ENCODE measurements at regions not wholly inside any gene's neighbourhood (a gene's known extent, or its start where the extent isn't known, plus 50 kb on each side); places are given as distances from the start of the nearest gene placed in this dataset.

DNA sequence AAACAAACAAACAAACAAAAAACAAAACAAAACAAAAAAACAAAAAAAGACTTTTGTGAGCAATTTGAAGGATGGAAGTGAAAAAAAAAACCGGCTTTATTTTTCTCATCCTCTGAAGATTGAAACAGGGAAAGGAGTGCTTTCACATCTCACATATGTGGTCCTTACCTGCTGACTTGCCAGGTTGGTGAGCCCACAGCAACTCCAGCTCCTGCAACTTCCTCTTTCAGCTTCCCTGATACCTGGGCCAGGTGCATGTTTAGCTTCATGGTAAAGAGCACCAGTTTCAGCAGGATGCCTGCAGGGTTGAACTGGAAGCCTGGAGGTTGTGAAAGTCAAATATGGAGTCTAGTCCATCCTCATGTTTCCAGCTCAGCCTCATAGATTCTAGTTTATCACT, 221.2 kb upstream of the OTX2 start (continued):
- TF ChIP-seq, protein P1, sequence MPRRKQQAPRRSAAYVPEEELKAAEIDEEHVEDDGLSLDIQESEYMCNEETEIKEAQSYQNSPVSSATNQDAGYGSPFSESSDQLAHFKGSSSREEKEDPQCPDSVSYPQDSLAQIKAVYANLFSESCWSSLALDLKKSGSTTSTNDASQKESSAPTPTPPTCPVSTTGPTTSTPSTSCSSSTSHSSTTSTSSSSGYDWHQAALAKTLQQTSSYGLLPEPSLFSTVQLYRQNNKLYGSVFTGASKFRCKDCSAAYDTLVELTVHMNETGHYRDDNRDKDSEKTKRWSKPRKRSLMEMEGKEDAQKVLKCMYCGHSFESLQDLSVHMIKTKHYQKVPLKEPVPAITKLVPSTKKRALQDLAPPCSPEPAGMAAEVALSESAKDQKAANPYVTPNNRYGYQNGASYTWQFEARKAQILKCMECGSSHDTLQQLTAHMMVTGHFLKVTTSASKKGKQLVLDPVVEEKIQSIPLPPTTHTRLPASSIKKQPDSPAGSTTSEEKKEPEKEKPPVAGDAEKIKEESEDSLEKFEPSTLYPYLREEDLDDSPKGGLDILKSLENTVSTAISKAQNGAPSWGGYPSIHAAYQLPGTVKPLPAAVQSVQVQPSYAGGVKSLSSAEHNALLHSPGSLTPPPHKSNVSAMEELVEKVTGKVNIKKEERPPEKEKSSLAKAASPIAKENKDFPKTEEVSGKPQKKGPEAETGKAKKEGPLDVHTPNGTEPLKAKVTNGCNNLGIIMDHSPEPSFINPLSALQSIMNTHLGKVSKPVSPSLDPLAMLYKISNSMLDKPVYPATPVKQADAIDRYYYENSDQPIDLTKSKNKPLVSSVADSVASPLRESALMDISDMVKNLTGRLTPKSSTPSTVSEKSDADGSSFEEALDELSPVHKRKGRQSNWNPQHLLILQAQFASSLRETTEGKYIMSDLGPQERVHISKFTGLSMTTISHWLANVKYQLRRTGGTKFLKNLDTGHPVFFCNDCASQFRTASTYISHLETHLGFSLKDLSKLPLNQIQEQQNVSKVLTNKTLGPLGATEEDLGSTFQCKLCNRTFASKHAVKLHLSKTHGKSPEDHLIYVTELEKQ (tag by site-specific recombination; IDR thresholded peaks at IDR 0.05; ENCODE audit: borderline replicate concordance) = no peak
- TF ChIP-seq ZNF596 (tag by site-specific recombination; IDR thresholded peaks at IDR 0.05) (no peak), ZNF157 (tag by site-specific recombination; IDR thresholded peaks at IDR 0.05) (no peak), EGR2 (tag by site-specific recombination; IDR thresholded peaks at IDR 0.05; ENCODE audit: low read depth) (no peak), ZBTB21 (tag by site-specific recombination; IDR thresholded peaks at IDR 0.05) (no peak), ZNF629 (tag by site-specific recombination; IDR thresholded peaks at IDR 0.05) (no peak)

DNA sequence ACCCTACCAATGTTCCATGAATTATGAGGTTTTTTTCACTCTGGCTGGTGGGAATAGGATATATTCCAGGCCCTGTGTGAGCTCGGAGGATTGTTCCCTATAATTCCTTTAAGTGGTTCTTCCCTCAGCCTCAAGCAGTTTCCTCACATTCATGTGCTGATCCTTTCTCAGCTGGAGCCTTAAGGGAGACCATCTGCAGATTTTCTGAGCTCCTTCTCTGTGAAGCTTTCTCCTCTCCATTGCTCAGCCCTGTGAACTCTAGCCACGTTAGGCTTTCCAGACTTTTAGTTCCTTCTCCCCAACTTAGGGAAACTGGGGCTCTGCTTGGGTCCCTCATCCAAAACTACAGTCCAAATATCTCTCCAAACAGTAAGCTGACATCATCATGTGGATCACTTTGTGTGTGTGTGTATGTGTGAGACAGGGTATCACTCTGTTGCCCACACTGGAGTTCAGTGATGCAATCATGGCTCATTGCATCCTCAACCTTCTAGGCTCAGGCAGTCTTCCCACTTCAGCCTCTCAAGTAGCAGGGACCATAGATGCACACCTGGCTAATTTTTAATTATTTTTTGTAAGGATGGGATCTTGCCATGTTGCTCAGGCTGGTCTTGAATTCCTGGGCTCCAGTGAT, 219.5 kb upstream of the OTX2 start:
- CTCF ChIA-PET = no interaction called here
- no peaks in the 10 kb centered on the region for H3K36me3 ChIP-seq (ENCODE audit: control insufficient read depth in 2 of 2, insufficient read depth in 1 of 2, low read length in 2 of 2)
- no peaks in the 10 kb centered on the region for H3K9me3 ChIP-seq (ENCODE audit: control insufficient read depth, insufficient read depth, low read depth, low read length)
- no peaks in the 10 kb centered on the region for H3K4me1 ChIP-seq (ENCODE audit: control insufficient read depth, insufficient read depth, low read length)
- POLR2A ChIA-PET = no interaction called here
- H3K27ac ChIP-seq (ENCODE audit: extremely low read depth, low read depth, low read length) = no peak overlapping the region
- TF ChIP-seq, protein P2, sequence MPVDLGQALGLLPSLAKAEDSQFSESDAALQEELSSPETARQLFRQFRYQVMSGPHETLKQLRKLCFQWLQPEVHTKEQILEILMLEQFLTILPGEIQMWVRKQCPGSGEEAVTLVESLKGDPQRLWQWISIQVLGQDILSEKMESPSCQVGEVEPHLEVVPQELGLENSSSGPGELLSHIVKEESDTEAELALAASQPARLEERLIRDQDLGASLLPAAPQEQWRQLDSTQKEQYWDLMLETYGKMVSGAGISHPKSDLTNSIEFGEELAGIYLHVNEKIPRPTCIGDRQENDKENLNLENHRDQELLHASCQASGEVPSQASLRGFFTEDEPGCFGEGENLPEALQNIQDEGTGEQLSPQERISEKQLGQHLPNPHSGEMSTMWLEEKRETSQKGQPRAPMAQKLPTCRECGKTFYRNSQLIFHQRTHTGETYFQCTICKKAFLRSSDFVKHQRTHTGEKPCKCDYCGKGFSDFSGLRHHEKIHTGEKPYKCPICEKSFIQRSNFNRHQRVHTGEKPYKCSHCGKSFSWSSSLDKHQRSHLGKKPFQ (tag by site-specific recombination; IDR thresholded peaks at IDR 0.05) = no peak
- TF ChIP-seq ZNF558 (tag by site-specific recombination; IDR thresholded peaks at IDR 0.05) (no peak), OSR2 (tag by site-specific recombination; IDR thresholded peaks at IDR 0.05) (no peak), ZNF202 (tag by site-specific recombination; IDR thresholded peaks at IDR 0.05; ENCODE audit: borderline replicate concordance) (no peak)
- TF ChIP-seq, protein P3, sequence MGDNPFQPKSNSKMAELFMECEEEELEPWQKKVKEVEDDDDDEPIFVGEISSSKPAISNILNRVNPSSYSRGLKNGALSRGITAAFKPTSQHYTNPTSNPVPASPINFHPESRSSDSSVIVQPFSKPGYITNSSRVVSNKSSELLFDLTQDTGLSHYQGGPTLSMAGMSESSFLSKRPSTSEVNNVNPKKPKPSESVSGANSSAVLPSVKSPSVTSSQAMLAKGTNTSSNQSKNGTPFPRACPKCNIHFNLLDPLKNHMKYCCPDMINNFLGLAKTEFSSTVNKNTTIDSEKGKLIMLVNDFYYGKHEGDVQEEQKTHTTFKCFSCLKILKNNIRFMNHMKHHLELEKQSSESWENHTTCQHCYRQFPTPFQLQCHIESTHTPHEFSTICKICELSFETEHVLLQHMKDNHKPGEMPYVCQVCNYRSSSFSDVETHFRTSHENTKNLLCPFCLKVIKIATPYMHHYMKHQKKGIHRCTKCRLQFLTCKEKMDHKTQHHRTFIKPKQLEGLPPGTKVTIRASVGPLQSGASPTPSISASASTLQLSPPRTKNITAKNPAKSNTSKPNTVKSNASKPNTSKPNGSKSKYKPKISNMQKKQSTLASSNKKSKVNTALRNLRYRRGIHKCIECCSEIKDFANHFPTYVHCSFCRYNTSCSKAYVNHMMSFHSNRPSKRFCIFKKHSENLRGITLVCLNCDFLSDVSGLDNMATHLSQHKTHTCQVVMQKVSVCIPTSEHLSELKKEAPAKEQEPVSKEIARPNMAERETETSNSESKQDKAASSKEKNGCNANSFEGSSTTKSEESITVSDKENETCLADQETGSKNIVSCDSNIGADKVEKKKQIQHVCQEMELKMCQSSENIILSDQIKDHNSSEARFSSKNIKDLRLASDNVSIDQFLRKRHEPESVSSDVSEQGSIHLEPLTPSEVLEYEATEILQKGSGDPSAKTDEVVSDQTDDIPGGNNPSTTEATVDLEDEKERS (tag by site-specific recombination; IDR thresholded peaks at IDR 0.05) = no peak
- H3K4me3 ChIP-seq (ENCODE audit: low read depth, low read length) = no peak overlapping the region

DNA sequence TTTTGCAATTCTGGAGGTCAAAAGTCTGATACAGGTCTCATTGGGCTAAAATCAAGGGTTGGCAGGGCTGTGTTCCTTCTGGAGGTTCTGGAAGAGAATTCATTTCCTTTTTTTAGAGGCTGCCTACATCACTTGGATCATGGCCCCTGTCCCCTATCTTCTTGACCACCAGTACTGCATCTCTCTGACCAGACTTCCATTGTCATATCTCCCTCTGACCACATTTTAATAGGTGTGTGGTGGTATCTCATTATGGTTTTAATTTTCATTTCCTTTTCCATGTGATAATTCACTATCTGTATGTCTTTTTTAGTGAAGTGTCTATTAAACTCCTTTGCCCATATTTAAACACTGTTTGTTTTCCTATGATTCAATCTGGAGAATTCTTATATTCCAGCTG, 215.2 kb upstream of the OTX2 start:
- Histone ChIP-seq H3K27ac (ENCODE audit: extremely low read depth, low read depth, low read length) (no peak overlapping the region), H3K36me3 (ENCODE audit: control insufficient read depth in 2 of 2, insufficient read depth in 1 of 2, low read length in 2 of 2) (no peaks in the 10 kb centered on the region), H3K9me3 (ENCODE audit: control insufficient read depth, insufficient read depth, low read depth, low read length) (no peaks in the 10 kb centered on the region), H3K4me1 (ENCODE audit: control insufficient read depth, insufficient read depth, low read length) (no peaks in the 10 kb centered on the region), H3K4me3 (ENCODE audit: low read depth, low read length) (no peak overlapping the region)
- ChIA-PET POLR2A (no interaction called here), CTCF (no interaction called here)
- TF ChIP-seq ZFP41 (tag by site-specific recombination; IDR thresholded peaks at IDR 0.05; ENCODE audit: borderline replicate concordance) = no peak
- no peak for TF ChIP-seq ZNF416 (tag by site-specific recombination; IDR thresholded peaks at IDR 0.05)
- TF ChIP-seq WT1 (tag by site-specific recombination; IDR thresholded peaks at IDR 0.05) = no peak
- TF ChIP-seq ZNF146 (tag by site-specific recombination; IDR thresholded peaks at IDR 0.05) = no peak
- no peak for TF ChIP-seq ZBTB1 (tag by site-specific recombination; IDR thresholded peaks at IDR 0.05)
- no peak for TF ChIP-seq HOXC10 (CRISPR knock-in tag; IDR thresholded peaks at IDR 0.05)
- no peak for TF ChIP-seq ZNF394 (tag by site-specific recombination; IDR thresholded peaks at IDR 0.05; ENCODE audit: borderline replicate concordance)
- TF ChIP-seq, protein P4, sequence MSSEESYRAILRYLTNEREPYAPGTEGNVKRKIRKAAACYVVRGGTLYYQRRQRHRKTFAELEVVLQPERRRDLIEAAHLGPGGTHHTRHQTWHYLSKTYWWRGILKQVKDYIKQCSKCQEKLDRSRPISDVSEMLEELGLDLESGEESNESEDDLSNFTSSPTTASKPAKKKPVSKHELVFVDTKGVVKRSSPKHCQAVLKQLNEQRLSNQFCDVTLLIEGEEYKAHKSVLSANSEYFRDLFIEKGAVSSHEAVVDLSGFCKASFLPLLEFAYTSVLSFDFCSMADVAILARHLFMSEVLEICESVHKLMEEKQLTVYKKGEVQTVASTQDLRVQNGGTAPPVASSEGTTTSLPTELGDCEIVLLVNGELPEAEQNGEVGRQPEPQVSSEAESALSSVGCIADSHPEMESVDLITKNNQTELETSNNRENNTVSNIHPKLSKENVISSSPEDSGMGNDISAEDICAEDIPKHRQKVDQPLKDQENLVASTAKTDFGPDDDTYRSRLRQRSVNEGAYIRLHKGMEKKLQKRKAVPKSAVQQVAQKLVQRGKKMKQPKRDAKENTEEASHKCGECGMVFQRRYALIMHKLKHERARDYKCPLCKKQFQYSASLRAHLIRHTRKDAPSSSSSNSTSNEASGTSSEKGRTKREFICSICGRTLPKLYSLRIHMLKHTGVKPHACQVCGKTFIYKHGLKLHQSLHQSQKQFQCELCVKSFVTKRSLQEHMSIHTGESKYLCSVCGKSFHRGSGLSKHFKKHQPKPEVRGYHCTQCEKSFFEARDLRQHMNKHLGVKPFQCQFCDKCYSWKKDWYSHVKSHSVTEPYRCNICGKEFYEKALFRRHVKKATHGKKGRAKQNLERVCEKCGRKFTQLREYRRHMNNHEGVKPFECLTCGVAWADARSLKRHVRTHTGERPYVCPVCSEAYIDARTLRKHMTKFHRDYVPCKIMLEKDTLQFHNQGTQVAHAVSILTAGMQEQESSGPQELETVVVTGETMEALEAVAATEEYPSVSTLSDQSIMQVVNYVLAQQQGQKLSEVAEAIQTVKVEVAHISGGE (tag by site-specific recombination; conservative IDR thresholded peaks at IDR 0.05; ENCODE audit: low read depth) = no peak
